GM12878 (cell line): ENCODE measurements at regions not wholly inside any gene's neighbourhood (a gene's known extent, or its start where the extent isn't known, plus 50 kb on each side); places are given as distances from the start of the nearest gene placed in this dataset.

Experiments used
- ATAC-seq: fragments of 200-7000 bp; cut with Tn5 transposase; 3 replicates; pipeline ENCODE4 v1.9.1; 2020; ENCODE audit warnings: mild to moderate bottlenecking, moderate library complexity
- BruUV-seq: library from RNA; stranded (reverse); fragments of 400-500 nt; replicated peaks from 2 replicates; lab custom pipeline; 2021; lab: Mats Ljungman, UMichigan
- CTCF ChIA-PET: fragments of 300-600 bp; sonication (Branson Sonifier 250); formaldehyde crosslinking; extraction: SDS; loops from one replicate; lab custom pipeline; 2021; ENCODE audit warnings: inconsistent platforms; lab: Yijun Ruan, JAX
- POLR2A ChIA-PET: fragments of 350-600 bp; formaldehyde crosslinking; extraction: SDS; loops from one replicate; lab custom pipeline; 2021; ENCODE audit warnings: inconsistent platforms; lab: Charles Lee
- RAD21 ChIA-PET: fragments of 300-600 bp; sonication (Branson Sonifier 250); formaldehyde crosslinking; loops from one replicate; lab custom pipeline; 2023; ENCODE audit warnings: antibody characterized with exemption; ENCODE audit not compliant: unreplicated experiment; lab: Charles Lee
- SMC1A ChIA-PET: fragments of 300-600 bp; sonication (Branson Sonifier 250); formaldehyde crosslinking; loops from one replicate; lab custom pipeline; 2023; ENCODE audit not compliant: unreplicated experiment, uncharacterized antibody; lab: Charles Lee
- DNase-seq: peaks from one replicate; pipeline ENCODE4 v3.0.0-alpha.2; 2011; ENCODE audit warnings: low read depth, low spot score
- FAIRE-seq: peaks from 3 replicates; lab custom pipeline; 2011; peaks lifted over from hg19 to GRCh38; lab: Jason Lieb, UNC
- H2AFZ ChIP-seq: 2 replicates; pipeline ENCODE4 v1.6.0; 2011; ENCODE audit warnings: low read depth, low read length, control low read depth; ENCODE audit not compliant: control insufficient read depth
- H3K27ac ChIP-seq: 2 replicates; pipeline ENCODE4 v1.5.1; 2011; ENCODE audit warnings: control low read depth; ENCODE audit not compliant: control insufficient read depth, insufficient read depth
- H3K27me3 ChIP-seq, 2 experiments: replicated peaks in 1 of 2; 2 replicates each; pipeline versions ENCODE4 v1.6.0 to v1.6.1; 2011; ENCODE audit warnings: low read length in 1 of 2; ENCODE audit not compliant: control insufficient read depth in 2 of 2, insufficient read depth in 2 of 2
- H3K36me3 ChIP-seq, 2 experiments: 2 replicates each; pipeline ENCODE4 v1.5.1; 2011; ENCODE audit warnings: low read length in 1 of 2; ENCODE audit not compliant: control insufficient read depth in 2 of 2, insufficient read depth in 2 of 2
- H3K4me1 ChIP-seq: 2 replicates; pipeline ENCODE4 v1.6.1; 2011; ENCODE audit warnings: mild to moderate bottlenecking, low read length, moderate library complexity, mixed read lengths; ENCODE audit not compliant: control insufficient read depth, insufficient read depth
- H3K4me2 ChIP-seq: 2 replicates; pipeline ENCODE4 v1.6.0; 2011; ENCODE audit warnings: control low read depth; ENCODE audit not compliant: control insufficient read depth, insufficient read depth
- H3K4me3 ChIP-seq: fragments of 200-600 bp; sonication (generic); 2 replicates; pipeline ENCODE4 v1.5.1; 2016
- H3K79me2 ChIP-seq: 2 replicates; pipeline ENCODE4 v1.6.0; 2011; ENCODE audit warnings: low read length; ENCODE audit not compliant: control insufficient read depth, insufficient read depth
- H3K9ac ChIP-seq: 2 replicates; pipeline ENCODE4 v1.8.0; 2011; ENCODE audit warnings: low read length, control low read depth, mixed read lengths; ENCODE audit not compliant: control insufficient read depth, insufficient read depth
- H3K9me3 ChIP-seq: replicated peaks from 3 replicates; pipeline ENCODE4 v1.5.1; 2011; ENCODE audit warnings: mild to moderate bottlenecking, low read length; ENCODE audit not compliant: control insufficient read depth, insufficient read depth
- H4K20me1 ChIP-seq: 2 replicates; pipeline ENCODE4 v1.6.0; 2011; ENCODE audit not compliant: control insufficient read depth, insufficient read depth
- BACH1 ChIP-seq: fragments of 450-650 bp; IDR thresholded peaks from 2 replicates; pipeline ENCODE4 v1.6.1; 2017; ENCODE audit warnings: mild to moderate bottlenecking, borderline replicate concordance
- CBX5 ChIP-seq: sonication (generic); IDR thresholded peaks from 2 replicates; pipeline ENCODE4 v1.6.1; 2016; ENCODE audit warnings: low read depth, moderate library complexity, mild to moderate bottlenecking, inconsistent platforms
- HDAC2 ChIP-seq: fragments of 200-600 bp; sonication (generic); IDR thresholded peaks from 2 replicates; pipeline ENCODE4 v1.6.1; 2017
- MEF2B ChIP-seq: fragments of 450-650 bp; IDR thresholded peaks from 2 replicates; pipeline ENCODE4 v1.6.1; 2018; ENCODE audit warnings: mild to moderate bottlenecking, moderate library complexity; ENCODE audit not compliant: partially characterized antibody, poor library complexity, severe bottlenecking
- MTA3 ChIP-seq: IDR thresholded peaks from 2 replicates; pipeline ENCODE4 v1.6.1; 2012; ENCODE audit warnings: low read length, inconsistent platforms, borderline replicate concordance
- NR2F1 ChIP-seq: fragments of 450-650 bp; conservative IDR thresholded peaks from 2 replicates; pipeline ENCODE4 v1.6.1; 2017; ENCODE audit warnings: mild to moderate bottlenecking
- PAX5 ChIP-seq: IDR thresholded peaks from 2 replicates; pipeline ENCODE4 v1.6.1; 2011; ENCODE audit warnings: low read depth, low read length, borderline replicate concordance
- SUPT20H ChIP-seq: IDR thresholded peaks from 2 replicates; pipeline ENCODE4 v1.6.1; 2011; ENCODE audit warnings: low read depth, mild to moderate bottlenecking, low read length, moderate library complexity, borderline replicate concordance; ENCODE audit not compliant: control insufficient read depth
- TAF1 ChIP-seq: IDR thresholded peaks from 2 replicates; pipeline ENCODE4 v1.6.1; 2011; ENCODE audit warnings: mild to moderate bottlenecking, low read depth, low read length, borderline replicate concordance
- WGBS: methylation state at CpG from one replicate; pipeline ENCODE4 v1.1.6; 2016; ENCODE audit warnings: low lambda C conversion rate; ENCODE audit not compliant: insufficient replicate concordance, insufficient coverage; ENCODE audit errors: missing lambda C conversion rate; 5-methylcytosine and 5-hydroxymethylcytosine counted together
- in situ Hi-C: fragments of 300-500 bp; cut with MboI; formaldehyde crosslinking; loops from 9 replicates; pipeline ENCODE4 v1.14.3; 2018; ENCODE audit warnings: mixed read lengths
- intact Hi-C: fragments of 100-400 bp; cut with micrococcal nuclease; formaldehyde crosslinking; loops from one replicate; pipeline ENCODE4 v1.14.2; 2022; ENCODE audit not compliant: unreplicated experiment
- TF ChIP-seq, protein P1 (sequence below): fragments of 450-650 bp; IDR thresholded peaks from 2 replicates; pipeline ENCODE4 v1.6.1; 2017; ENCODE audit warnings: mild to moderate bottlenecking, moderate library complexity
- TF ChIP-seq, protein P2 (sequence below): IDR thresholded peaks from 2 replicates; pipeline ENCODE4 v1.6.1; 2012; ENCODE audit warnings: low read depth, low read length, improper control_type of control experiment
- TF ChIP-seq, protein P3 (sequence below): IDR thresholded peaks from 2 replicates; pipeline ENCODE4 v1.6.1; 2011; ENCODE audit warnings: low read depth, mild to moderate bottlenecking, low read length, moderate library complexity, borderline replicate concordance; ENCODE audit errors: extremely low read depth
- TF ChIP-seq, protein P4 (sequence below): fragments of 450-650 bp; IDR thresholded peaks from 2 replicates; pipeline ENCODE4 v1.6.1; 2014; ENCODE audit warnings: mild to moderate bottlenecking

DNA sequence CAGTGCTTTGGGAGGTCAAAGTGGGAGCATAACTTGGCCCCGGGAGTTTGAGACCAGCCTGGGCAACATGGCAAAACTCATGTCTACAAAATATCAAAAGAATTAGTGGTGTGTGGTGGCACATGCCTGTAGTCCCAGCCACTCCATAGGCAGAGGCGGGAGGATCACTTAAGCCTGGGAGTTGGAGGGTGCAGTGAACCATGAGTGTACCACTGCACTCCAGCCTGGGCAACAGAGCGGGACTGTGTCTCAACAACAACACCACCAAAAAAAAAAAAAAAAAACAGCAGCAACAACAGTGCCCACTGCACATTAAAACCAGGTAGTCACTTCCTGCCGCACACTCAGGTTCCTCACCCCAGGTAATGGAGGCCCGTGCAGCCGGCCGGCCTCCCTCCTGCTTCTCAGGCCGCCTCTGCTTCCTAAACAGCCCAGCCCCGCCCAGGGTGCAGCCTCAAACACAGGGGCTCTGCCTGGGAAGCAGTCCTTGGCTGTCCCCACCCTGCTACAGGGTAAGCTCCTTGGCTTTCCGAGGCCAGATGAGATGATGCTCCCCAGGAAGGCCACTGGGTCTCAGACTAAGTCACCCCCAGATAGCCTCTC lies 318.3 kb downstream of the SHANK2 start:
- H3K36me3 ChIP-seq = no peaks in the 10 kb centered on the region
- no peak overlapping the region for H3K4me2 ChIP-seq
- H3K4me1 ChIP-seq = no peaks in the 10 kb centered on the region
- no peaks in the 10 kb centered on the region for H3K27me3 ChIP-seq
- no peaks in the 10 kb centered on the region; the same call in 2 of the 3 replicates for H3K9me3 ChIP-seq
- H2AFZ ChIP-seq = no peak overlapping the region
- no peak for ATAC-seq
- H3K4me3 ChIP-seq = no peak overlapping the region
- H3K79me2 ChIP-seq = no peaks in the 10 kb centered on the region
- DNase-seq = no peak
- no TSS peak for BruUV-seq
- intact Hi-C loops (no loop called here), in situ Hi-C loops (no loop called here)
- H3K9ac ChIP-seq = no peak overlapping the region
- no peaks in the 10 kb centered on the region for H4K20me1 ChIP-seq
- POLR2A ChIA-PET = no interaction called here
- no peak overlapping the region for H3K27ac ChIP-seq
- RAD21 ChIA-PET = no interaction called here
- TF ChIP-seq CBX5 (no peak), MEF2B (no peak), TAF1 (no peak), BACH1 (no peak), PAX5 (no peak), SUPT20H (no peak), HDAC2 (no peak), MTA3 (no peak), NR2F1 (no peak)
- TF ChIP-seq, protein P1, sequence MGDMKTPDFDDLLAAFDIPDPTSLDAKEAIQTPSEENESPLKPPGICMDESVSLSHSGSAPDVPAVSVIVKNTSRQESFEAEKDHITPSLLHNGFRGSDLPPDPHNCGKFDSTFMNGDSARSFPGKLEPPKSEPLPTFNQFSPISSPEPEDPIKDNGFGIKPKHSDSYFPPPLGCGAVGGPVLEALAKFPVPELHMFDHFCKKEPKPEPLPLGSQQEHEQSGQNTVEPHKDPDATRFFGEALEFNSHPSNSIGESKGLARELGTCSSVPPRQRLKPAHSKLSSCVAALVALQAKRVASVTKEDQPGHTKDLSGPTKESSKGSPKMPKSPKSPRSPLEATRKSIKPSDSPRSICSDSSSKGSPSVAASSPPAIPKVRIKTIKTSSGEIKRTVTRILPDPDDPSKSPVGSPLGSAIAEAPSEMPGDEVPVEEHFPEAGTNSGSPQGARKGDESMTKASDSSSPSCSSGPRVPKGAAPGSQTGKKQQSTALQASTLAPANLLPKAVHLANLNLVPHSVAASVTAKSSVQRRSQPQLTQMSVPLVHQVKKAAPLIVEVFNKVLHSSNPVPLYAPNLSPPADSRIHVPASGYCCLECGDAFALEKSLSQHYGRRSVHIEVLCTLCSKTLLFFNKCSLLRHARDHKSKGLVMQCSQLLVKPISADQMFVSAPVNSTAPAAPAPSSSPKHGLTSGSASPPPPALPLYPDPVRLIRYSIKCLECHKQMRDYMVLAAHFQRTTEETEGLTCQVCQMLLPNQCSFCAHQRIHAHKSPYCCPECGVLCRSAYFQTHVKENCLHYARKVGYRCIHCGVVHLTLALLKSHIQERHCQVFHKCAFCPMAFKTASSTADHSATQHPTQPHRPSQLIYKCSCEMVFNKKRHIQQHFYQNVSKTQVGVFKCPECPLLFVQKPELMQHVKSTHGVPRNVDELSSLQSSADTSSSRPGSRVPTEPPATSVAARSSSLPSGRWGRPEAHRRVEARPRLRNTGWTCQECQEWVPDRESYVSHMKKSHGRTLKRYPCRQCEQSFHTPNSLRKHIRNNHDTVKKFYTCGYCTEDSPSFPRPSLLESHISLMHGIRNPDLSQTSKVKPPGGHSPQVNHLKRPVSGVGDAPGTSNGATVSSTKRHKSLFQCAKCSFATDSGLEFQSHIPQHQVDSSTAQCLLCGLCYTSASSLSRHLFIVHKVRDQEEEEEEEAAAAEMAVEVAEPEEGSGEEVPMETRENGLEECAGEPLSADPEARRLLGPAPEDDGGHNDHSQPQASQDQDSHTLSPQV = no peak
- TF ChIP-seq, protein P2, sequence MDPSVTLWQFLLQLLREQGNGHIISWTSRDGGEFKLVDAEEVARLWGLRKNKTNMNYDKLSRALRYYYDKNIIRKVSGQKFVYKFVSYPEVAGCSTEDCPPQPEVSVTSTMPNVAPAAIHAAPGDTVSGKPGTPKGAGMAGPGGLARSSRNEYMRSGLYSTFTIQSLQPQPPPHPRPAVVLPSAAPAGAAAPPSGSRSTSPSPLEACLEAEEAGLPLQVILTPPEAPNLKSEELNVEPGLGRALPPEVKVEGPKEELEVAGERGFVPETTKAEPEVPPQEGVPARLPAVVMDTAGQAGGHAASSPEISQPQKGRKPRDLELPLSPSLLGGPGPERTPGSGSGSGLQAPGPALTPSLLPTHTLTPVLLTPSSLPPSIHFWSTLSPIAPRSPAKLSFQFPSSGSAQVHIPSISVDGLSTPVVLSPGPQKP = no peak
- TF ChIP-seq, protein P3, sequence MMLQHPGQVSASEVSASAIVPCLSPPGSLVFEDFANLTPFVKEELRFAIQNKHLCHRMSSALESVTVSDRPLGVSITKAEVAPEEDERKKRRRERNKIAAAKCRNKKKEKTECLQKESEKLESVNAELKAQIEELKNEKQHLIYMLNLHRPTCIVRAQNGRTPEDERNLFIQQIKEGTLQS = no peak
- TF ChIP-seq, protein P4, sequence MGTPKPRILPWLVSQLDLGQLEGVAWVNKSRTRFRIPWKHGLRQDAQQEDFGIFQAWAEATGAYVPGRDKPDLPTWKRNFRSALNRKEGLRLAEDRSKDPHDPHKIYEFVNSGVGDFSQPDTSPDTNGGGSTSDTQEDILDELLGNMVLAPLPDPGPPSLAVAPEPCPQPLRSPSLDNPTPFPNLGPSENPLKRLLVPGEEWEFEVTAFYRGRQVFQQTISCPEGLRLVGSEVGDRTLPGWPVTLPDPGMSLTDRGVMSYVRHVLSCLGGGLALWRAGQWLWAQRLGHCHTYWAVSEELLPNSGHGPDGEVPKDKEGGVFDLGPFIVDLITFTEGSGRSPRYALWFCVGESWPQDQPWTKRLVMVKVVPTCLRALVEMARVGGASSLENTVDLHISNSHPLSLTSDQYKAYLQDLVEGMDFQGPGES = no peak
- CTCF ChIA-PET = no interaction called here
- no peak for FAIRE-seq
- SMC1A ChIA-PET = no interaction called here
- WGBS = 48% methylated on average over 10 of the region's 10 CpGs
